CD14-positive monocyte (primary cell): ENCODE measurements at regions not wholly inside any gene's neighbourhood (a gene's known extent, or its start where the extent isn't known, plus 50 kb on each side); places are given as distances from the start of the nearest gene placed in this dataset.

Source experiments
- DNase-seq, 3 donors: peaks; one replicate each; pipeline ENCODE4 v3.0.0-alpha.2; 2011 to 2022
- H2AFZ ChIP-seq: 2 replicates; pipeline ENCODE4 v1.6.0; 2012; ENCODE audit warnings: mild to moderate bottlenecking, low read depth, low read length, inconsistent platforms; ENCODE audit not compliant: insufficient read depth, poor library complexity, severe bottlenecking
- H3K27ac ChIP-seq, 2 donors: 1 replicate in 1 of 2; 2 replicates in 1 of 2; pipeline ENCODE4 v1.5.1; 2012 to 2013; ENCODE audit warnings: low read length in 2 of 2, control low read depth in 1 of 2, inconsistent platforms in 1 of 2, low read depth in 1 of 2, mild to moderate bottlenecking in 1 of 2
- H3K27me3 ChIP-seq, 2 donors: one replicate each; pipeline versions ENCODE4 v1.6.0 to v1.6.1; 2011 to 2013; ENCODE audit warnings: low read length in 2 of 2; ENCODE audit not compliant: control insufficient read depth in 2 of 2, insufficient read depth in 2 of 2
- H3K36me3 ChIP-seq, 2 donors: replicated peaks in 1 of 2; 1 replicate in 1 of 2; 2 replicates in 1 of 2; pipeline versions ENCODE4 v1.5.1 to v1.6.1; 2012 to 2013; ENCODE audit warnings: low read length in 2 of 2, control low read depth in 1 of 2, inconsistent platforms in 1 of 2, mild to moderate bottlenecking in 1 of 2; ENCODE audit not compliant: insufficient read depth in 2 of 2, control insufficient read depth in 1 of 2
- H3K4me1 ChIP-seq, 2 donors: 1 replicate in 1 of 2; 2 replicates in 1 of 2; pipeline versions ENCODE4 v1.5.1 to v1.6.1; 2012 to 2013; ENCODE audit warnings: low read length in 2 of 2, control low read depth in 1 of 2, inconsistent platforms in 1 of 2, mild to moderate bottlenecking in 1 of 2, moderate library complexity in 1 of 2; ENCODE audit not compliant: insufficient read depth in 2 of 2, control insufficient read depth in 1 of 2
- H3K4me2 ChIP-seq: replicated peaks from 2 replicates; pipeline ENCODE3; 2012; ENCODE audit warnings: low read length, moderate library complexity, mild to moderate bottlenecking; ENCODE audit not compliant: poor library complexity, severe bottlenecking; ENCODE audit errors: extremely low read depth
- H3K4me3 ChIP-seq, 3 experiments: fragments of 200-600 bp in 1 of 3; sonication (generic) in 1 of 3; replicated peaks in 1 of 3; 1 replicate in 2 of 3; 2 replicates in 1 of 3; pipeline ENCODE4 v1.5.1; 2011 to 2013; ENCODE audit warnings: low read length in 3 of 3, mild to moderate bottlenecking in 3 of 3, control low read depth in 2 of 3, low read depth in 2 of 3, inconsistent platforms in 1 of 3, moderate library complexity in 1 of 3
- H3K79me2 ChIP-seq: 2 replicates; pipeline ENCODE4 v1.6.0; 2012; ENCODE audit warnings: mild to moderate bottlenecking, control low read depth, inconsistent platforms, low read length, moderate library complexity; ENCODE audit not compliant: insufficient read depth
- H3K9ac ChIP-seq: 2 replicates; pipeline ENCODE4 v1.6.0; 2017; ENCODE audit warnings: low read length, mild to moderate bottlenecking; ENCODE audit not compliant: insufficient read depth, poor library complexity, severe bottlenecking
- H3K9me3 ChIP-seq, 2 donors: replicated peaks in 1 of 2; 1 replicate in 1 of 2; 2 replicates in 1 of 2; pipeline versions ENCODE4 v1.5.1 to v1.6.1; 2012 to 2013; ENCODE audit warnings: low read length in 2 of 2, control low read depth in 1 of 2; ENCODE audit not compliant: control insufficient read depth in 1 of 2, insufficient read depth in 1 of 2
- H4K20me1 ChIP-seq: 2 replicates; pipeline ENCODE4 v1.6.0; 2012; ENCODE audit warnings: mild to moderate bottlenecking, low read length, control low read depth, moderate library complexity; ENCODE audit not compliant: insufficient read depth
- H3K27ac Mint-ChIP-seq, 7 donors: one replicate each; pipeline ENCODE4 v1.8.0; 2020; ENCODE audit warnings: mild to moderate bottlenecking in 7 of 7, mixed read lengths in 7 of 7, moderate library complexity in 6 of 7, inconsistent platforms in 2 of 7
- H3K27me3 Mint-ChIP-seq, 3 donors: one replicate each; pipeline ENCODE4 v1.8.0; 2021 to 2022; ENCODE audit warnings: low read depth in 3 of 3, mild to moderate bottlenecking in 3 of 3, mixed read lengths in 3 of 3, moderate library complexity in 3 of 3, inconsistent platforms in 1 of 3
- H3K36me3 Mint-ChIP-seq, 2 donors: one replicate each; pipeline ENCODE4 v1.8.0; 2020; ENCODE audit warnings: mixed read lengths in 2 of 2, inconsistent platforms in 1 of 2, mild to moderate bottlenecking in 1 of 2
- H3K4me1 Mint-ChIP-seq: one replicate; pipeline ENCODE4 v1.8.0; 2020; ENCODE audit warnings: mild to moderate bottlenecking, mixed read lengths
- H3K4me3 Mint-ChIP-seq, 2 donors: one replicate each; pipeline ENCODE4 v1.8.0; 2020; ENCODE audit warnings: mild to moderate bottlenecking in 2 of 2, mixed read lengths in 2 of 2, moderate library complexity in 1 of 2
- H3K9me3 Mint-ChIP-seq, 7 donors: one replicate each; pipeline ENCODE4 v1.8.0; 2020 to 2022; ENCODE audit warnings: mixed read lengths in 7 of 7, mild to moderate bottlenecking in 6 of 7, moderate library complexity in 6 of 7, inconsistent platforms in 2 of 7
- CTCF ChIP-seq: fragments of 200-600 bp; IDR thresholded peaks from one replicate; pipeline ENCODE4 v1.8.0; 2022; ENCODE audit warnings: antibody characterized with exemption, mild to moderate bottlenecking
- intact Hi-C, 2 donors: fragments of 100-400 bp; cut with micrococcal nuclease; formaldehyde crosslinking; loops; one replicate each; pipeline versions ENCODE4 v1.15.0 to v1.15.1; 2023

- Mint-ChIP-seq H3K27me3 (peaks cover 0 to 2% (median 0%) of the 10 kb centered on the region in 3 donors), H3K4me1 (peaks cover 14% of the 10 kb centered on the region), H3K27ac (peak overlapping the region in 2 of 7 donors; percentile 4 to 69), H3K4me3 (no peak overlapping the region), H3K36me3 (no peaks in the 10 kb centered on the region), H3K9me3 (peaks cover 0 to 2% (median 0%) of the 10 kb centered on the region in 7 donors)
- Histone ChIP-seq H3K27me3 (no peaks in the 10 kb centered on the region), H3K79me2 (no peaks in the 10 kb centered on the region), H3K4me1 (peaks cover 6% of the 10 kb centered on the region in 2 donors), H2AFZ (no peak overlapping the region), H3K4me3 (no peak overlapping the region), H4K20me1 (no peaks in the 10 kb centered on the region), H3K9ac (no peak overlapping the region), H3K9me3 (no peaks in the 10 kb centered on the region), H3K36me3 (no peaks in the 10 kb centered on the region), H3K27ac (no peak overlapping the region), H3K4me2 (no peak overlapping the region)
- no peak for TF ChIP-seq CTCF
- intact Hi-C loops, result loop anchor here in 1 of 2 donors (10.0 kb wide), 1 partner anchor 895 kb away; the partner anchor contains the start of gene ANKRD50
- DNase-seq, result peak in 1 of 3 donors; percentile 12
Measured at GRCh38 chr4:123819362-123820035, 422.9 kb downstream of the SPRY1 start.

- Histone ChIP-seq H3K9ac (no peak overlapping the region), H3K9me3 (no peaks in the 10 kb centered on the region), H3K27me3 (no peaks in the 10 kb centered on the region), H3K4me1 (peaks cover 4 to 5% of the 10 kb centered on the region in 2 donors), H3K79me2 (no peaks in the 10 kb centered on the region), H2AFZ (no peak overlapping the region), H3K4me3 (no peak overlapping the region), H3K4me2 (no peak overlapping the region), H3K27ac (no peak overlapping the region), H3K36me3 (no peaks in the 10 kb centered on the region), H4K20me1 (no peaks in the 10 kb centered on the region)
- no peak for TF ChIP-seq CTCF
- H3K9me3 Mint-ChIP-seq, result peaks cover 0 to 2% (median 0%) of the 10 kb centered on the region in 7 donors
- no peak for DNase-seq
- H3K27me3 Mint-ChIP-seq, result peaks cover 0 to 2% (median 0%) of the 10 kb centered on the region in 3 donors
- no peaks in the 10 kb centered on the region for H3K36me3 Mint-ChIP-seq
- peaks cover 12% of the 10 kb centered on the region for H3K4me1 Mint-ChIP-seq
- no peak overlapping the region for H3K27ac Mint-ChIP-seq
- H3K4me3 Mint-ChIP-seq, result no peak overlapping the region
- intact Hi-C loops, result no loop called here
Measured at GRCh38 chr4:123821861-123822260, 425.3 kb downstream of the SPRY1 start.
